ENCODE measurements at regions not wholly inside any gene's neighbourhood (a gene's known extent, or its start where the extent isn't known, plus 50 kb on each side); places are given as distances from the start of the nearest gene placed in this dataset.

DNA sequence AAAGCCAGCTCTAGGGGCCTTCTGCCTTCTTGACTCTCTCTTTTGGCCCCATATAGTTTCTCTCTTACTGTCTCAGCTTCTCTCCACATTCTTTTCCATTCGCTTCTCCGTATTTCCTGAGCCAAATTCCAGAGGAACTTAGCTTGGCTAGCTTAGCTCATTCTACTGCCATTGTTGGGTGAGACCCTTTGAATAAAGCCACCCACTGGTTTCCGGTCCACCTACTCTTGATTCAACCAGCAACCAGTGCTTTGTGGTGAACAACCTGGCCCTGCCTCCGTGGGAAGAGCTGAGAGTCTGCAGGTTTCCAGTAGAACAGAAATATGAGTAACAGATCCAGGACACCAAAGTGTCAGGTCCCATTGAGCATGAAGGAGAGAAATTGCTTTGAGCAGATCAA lies 81.3 kb upstream of the ARHGAP20 start:
- TF ChIP-seq, protein P1, sequence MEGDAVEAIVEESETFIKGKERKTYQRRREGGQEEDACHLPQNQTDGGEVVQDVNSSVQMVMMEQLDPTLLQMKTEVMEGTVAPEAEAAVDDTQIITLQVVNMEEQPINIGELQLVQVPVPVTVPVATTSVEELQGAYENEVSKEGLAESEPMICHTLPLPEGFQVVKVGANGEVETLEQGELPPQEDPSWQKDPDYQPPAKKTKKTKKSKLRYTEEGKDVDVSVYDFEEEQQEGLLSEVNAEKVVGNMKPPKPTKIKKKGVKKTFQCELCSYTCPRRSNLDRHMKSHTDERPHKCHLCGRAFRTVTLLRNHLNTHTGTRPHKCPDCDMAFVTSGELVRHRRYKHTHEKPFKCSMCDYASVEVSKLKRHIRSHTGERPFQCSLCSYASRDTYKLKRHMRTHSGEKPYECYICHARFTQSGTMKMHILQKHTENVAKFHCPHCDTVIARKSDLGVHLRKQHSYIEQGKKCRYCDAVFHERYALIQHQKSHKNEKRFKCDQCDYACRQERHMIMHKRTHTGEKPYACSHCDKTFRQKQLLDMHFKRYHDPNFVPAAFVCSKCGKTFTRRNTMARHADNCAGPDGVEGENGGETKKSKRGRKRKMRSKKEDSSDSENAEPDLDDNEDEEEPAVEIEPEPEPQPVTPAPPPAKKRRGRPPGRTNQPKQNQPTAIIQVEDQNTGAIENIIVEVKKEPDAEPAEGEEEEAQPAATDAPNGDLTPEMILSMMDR (IDR thresholded peaks at IDR 0.05) = no peak
- TF ChIP-seq POLR2A (IDR thresholded peaks at IDR 0.05) = no peak

All from thyroid gland (tissue), 4 donors.